HG03378 (cell line): ENCODE measurements at regions not wholly inside any gene's neighbourhood (a gene's known extent, or its start where the extent isn't known, plus 50 kb on each side); places are given as distances from the start of the nearest gene placed in this dataset.

ENCODE experiments used
- ATAC-seq: cut with Tn5 transposase; IDR thresholded peaks from one replicate; pipeline ENCODE4 v1.9.1; 2021; ENCODE audit warnings: mild to moderate bottlenecking, moderate library complexity; ENCODE audit not compliant: unreplicated experiment

GRCh38 chrX:39939678-39940077 is 158.1 kb downstream of the BCOR start:
- no peak for ATAC-seq

- no peak for ATAC-seq
These were observed 156.3 kb downstream of the BCOR start for GRCh38 chrX:39941332-39941920.

- ATAC-seq, result no peak
These were observed 153.3 kb downstream of the BCOR start for GRCh38 chrX:39944416-39944815.

GRCh38 chrX:39945709-39946108 is 152.0 kb downstream of the BCOR start:
- ATAC-seq, result no peak

GRCh38 chrX:39946822-39947221 is 150.9 kb downstream of the BCOR start:
- ATAC-seq, result no peak

GRCh38 chrX:39948582-39948981 is 149.2 kb downstream of the BCOR start:
- no peak for ATAC-seq

GRCh38 chrX:39950018-39950688 is 147.6 kb downstream of the BCOR start:
- ATAC-seq, result no peak

GRCh38 chrX:39952989-39953388 is 144.8 kb downstream of the BCOR start:
- ATAC-seq, result no peak

GRCh38 chrX:39953879-39954278 is 143.9 kb downstream of the BCOR start:
- ATAC-seq, result no peak

- ATAC-seq, result no peak
These were observed 142.9 kb downstream of the BCOR start for GRCh38 chrX:39954851-39955250.

- no peak for ATAC-seq
These were observed 142.1 kb downstream of the BCOR start for GRCh38 chrX:39955625-39956024.

GRCh38 chrX:39956803-39957394 is 140.9 kb downstream of the BCOR start:
- no peak for ATAC-seq

- ATAC-seq, result no peak
These were observed 139.8 kb downstream of the BCOR start for GRCh38 chrX:39957816-39958566.

- no peak for ATAC-seq
These were observed 138.9 kb downstream of the BCOR start for GRCh38 chrX:39958850-39959249.

GRCh38 chrX:39960219-39960618 is 137.5 kb downstream of the BCOR start:
- ATAC-seq, result no peak

GRCh38 chrX:39961441-39961840 is 136.3 kb downstream of the BCOR start:
- no peak for ATAC-seq

GRCh38 chrX:39965051-39965573 is 132.6 kb downstream of the BCOR start:
- no peak for ATAC-seq

- ATAC-seq, result no peak
These were observed 131.6 kb downstream of the BCOR start for GRCh38 chrX:39966176-39966575.

- no peak for ATAC-seq
These were observed 130.4 kb downstream of the BCOR start for GRCh38 chrX:39967348-39967747.

- ATAC-seq, result no peak
These were observed 128.5 kb downstream of the BCOR start for GRCh38 chrX:39969099-39969818.
